KOPT-K1 (cell line): ENCODE measurements at regions not wholly inside any gene's neighbourhood (a gene's known extent, or its start where the extent isn't known, plus 50 kb on each side); places are given as distances from the start of the nearest gene placed in this dataset.
"Not testable (repeated sequence)": the region's sequence is repeated elsewhere in the genome, so short reads cannot be mapped to it uniquely, and the experiment has no call there.

Experiments used
- H3K27ac ChIP-seq: fragments of 200-600 bp; sonication (generic); 2 replicates; pipeline ENCODE4 v1.5.1; 2016; ENCODE audit warnings: antibody characterized with exemption, mild to moderate bottlenecking, low read depth, low read length; ENCODE audit not compliant: poor library complexity, severe bottlenecking
- H3K36me3 ChIP-seq: fragments of 200-600 bp; sonication (generic); 2 replicates; pipeline ENCODE4 v1.5.1; 2017; ENCODE audit warnings: antibody characterized with exemption, mild to moderate bottlenecking, low read length, moderate library complexity; ENCODE audit not compliant: insufficient read depth
- H3K9me3 ChIP-seq: fragments of 200-600 bp; sonication (generic); 2 replicates; pipeline ENCODE4 v1.5.1; 2017; ENCODE audit warnings: antibody characterized with exemption, low read length, mild to moderate bottlenecking; ENCODE audit not compliant: insufficient read depth, poor library complexity, severe bottlenecking

DNA sequence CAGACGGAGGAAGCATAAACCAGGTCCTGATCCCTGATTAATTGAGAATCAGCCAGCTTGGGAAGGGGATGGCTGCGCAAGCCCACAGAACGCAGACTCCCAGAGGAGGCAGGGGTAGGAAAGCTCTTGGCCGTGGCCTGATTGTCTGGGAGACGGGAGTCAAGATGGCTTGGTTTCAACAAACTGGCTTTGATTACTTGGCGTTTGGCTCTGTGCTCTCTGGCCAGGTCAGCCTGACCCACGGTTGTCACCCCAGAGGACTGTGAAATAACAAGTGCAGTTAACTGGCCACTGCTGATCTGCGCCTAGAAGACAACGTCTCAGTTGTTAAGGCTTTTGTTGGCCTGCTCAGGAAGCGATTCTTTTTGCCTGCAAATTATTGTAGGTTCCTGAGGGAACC, 387.0 kb upstream of the PROK2 start:
- Histone ChIP-seq H3K36me3 (no peaks in the 10 kb centered on the region), H3K9me3 (no peaks in the 10 kb centered on the region), H3K27ac (no peak overlapping the region)

- H3K9me3 ChIP-seq: no peaks in the 10 kb centered on the region
- no peaks in the 10 kb centered on the region for H3K36me3 ChIP-seq
- no peak overlapping the region for H3K27ac ChIP-seq
Measured at GRCh38 chr3:72171463-72171881, 386.5 kb upstream of the PROK2 start.

- H3K36me3 ChIP-seq: no peaks in the 10 kb centered on the region
- no peaks in the 10 kb centered on the region for H3K9me3 ChIP-seq
- H3K27ac ChIP-seq: no peak overlapping the region
Measured at GRCh38 chr3:72169561-72170472, 384.9 kb upstream of the PROK2 start.

- Histone ChIP-seq H3K36me3 (no peaks in the 10 kb centered on the region), H3K27ac (no peak overlapping the region), H3K9me3 (no peaks in the 10 kb centered on the region)
Measured at GRCh38 chr3:72169120-72169519, 384.2 kb upstream of the PROK2 start.

- Histone ChIP-seq H3K27ac (no peak overlapping the region), H3K9me3 (no peaks in the 10 kb centered on the region), H3K36me3 (no peaks in the 10 kb centered on the region)
Measured at GRCh38 chr3:72165808-72166207, 380.9 kb upstream of the PROK2 start.

DNA sequence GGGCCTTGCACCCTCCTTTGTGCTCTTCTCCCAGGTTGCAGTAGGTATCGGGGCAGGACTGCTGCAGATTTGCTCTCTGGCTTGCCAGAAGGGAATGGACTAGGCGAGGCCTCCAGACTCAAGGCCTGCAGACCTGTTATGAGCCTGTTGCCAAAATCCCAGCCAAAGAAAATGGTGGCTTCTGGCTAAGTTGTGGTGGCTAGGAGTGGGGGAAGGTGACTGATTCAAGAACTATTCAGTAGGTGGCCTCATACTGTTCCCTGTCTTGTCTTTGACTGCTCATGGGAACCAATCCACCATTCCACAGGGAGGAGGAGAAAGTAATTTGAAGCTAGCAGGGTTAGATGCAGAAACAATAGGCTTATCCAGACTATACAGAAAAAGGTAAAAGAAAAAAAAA, 380.4 kb upstream of the PROK2 start:
- no peaks in the 10 kb centered on the region for H3K9me3 ChIP-seq
- no peaks in the 10 kb centered on the region for H3K36me3 ChIP-seq
- H3K27ac ChIP-seq: no peak overlapping the region

DNA sequence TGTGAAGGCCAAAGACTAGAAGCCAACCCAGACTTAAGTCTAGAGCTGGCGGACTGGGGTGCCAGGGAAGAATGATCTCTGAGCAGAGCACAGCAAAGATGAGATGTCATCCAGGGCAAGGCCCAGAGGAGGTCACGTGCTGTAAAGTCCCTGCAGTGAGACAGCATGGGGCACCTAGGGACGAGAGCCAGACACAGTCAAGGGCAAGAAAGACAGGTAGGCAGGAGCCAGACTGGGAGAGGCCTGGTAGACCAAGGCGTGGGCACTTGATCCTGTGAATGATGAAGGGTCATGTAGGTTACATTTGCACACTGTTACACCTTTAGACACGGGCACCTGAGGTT, 379.7 kb upstream of the PROK2 start:
- Histone ChIP-seq H3K9me3 (no peaks in the 10 kb centered on the region), H3K36me3 (no peaks in the 10 kb centered on the region), H3K27ac (no peak overlapping the region)

DNA sequence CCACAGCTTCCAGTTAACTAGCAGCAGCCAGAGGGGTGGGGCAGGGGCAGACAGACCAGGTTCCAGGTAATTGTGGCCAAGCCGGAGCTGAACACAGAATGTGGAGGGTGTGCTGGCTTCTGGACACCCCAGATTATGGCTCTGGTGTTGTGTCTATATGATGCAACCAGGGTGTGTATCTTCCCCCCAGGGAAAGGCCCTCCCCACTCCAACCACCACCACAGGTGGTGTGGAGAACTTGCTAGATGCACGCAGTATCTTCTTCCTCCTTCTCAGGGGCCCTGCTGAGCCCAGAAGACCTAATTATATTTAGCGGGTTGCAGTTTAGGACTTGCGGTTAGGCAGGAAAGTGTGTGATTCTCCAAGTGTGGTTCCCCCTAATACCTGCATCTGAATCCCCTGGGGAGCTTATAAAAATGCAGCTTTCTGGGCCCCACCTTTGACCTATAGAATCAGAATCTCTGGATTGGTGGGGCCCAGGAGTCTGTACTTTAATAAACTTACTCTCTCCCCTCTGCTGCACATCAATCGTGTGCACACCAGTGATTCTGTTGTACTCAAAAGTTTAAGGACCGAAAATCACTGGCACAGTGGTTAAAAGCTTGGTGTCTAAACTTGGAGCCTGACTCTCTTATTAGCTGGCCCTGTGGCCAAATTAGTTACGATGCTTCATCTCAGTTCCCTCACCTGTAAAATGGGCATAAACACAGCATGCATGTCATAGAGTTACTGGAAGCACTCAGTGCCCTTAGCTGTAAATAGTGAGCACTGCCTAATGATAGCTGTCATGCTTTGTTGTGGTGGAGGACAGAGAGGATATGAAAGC, 379.1 kb upstream of the PROK2 start:
- Histone ChIP-seq H3K9me3 (no peaks in the 10 kb centered on the region), H3K36me3 (no peaks in the 10 kb centered on the region), H3K27ac (no peak overlapping the region)

GRCh38 chr3:72162649-72163184, 377.8 kb upstream of the PROK2 start:
- Histone ChIP-seq H3K36me3 (no peaks in the 10 kb centered on the region), H3K9me3 (no peaks in the 10 kb centered on the region), H3K27ac (no peak overlapping the region)

GRCh38 chr3:72161881-72162595, 377.1 kb upstream of the PROK2 start:
- Histone ChIP-seq H3K27ac (no peak overlapping the region), H3K36me3 (no peaks in the 10 kb centered on the region), H3K9me3 (no peaks in the 10 kb centered on the region)

DNA sequence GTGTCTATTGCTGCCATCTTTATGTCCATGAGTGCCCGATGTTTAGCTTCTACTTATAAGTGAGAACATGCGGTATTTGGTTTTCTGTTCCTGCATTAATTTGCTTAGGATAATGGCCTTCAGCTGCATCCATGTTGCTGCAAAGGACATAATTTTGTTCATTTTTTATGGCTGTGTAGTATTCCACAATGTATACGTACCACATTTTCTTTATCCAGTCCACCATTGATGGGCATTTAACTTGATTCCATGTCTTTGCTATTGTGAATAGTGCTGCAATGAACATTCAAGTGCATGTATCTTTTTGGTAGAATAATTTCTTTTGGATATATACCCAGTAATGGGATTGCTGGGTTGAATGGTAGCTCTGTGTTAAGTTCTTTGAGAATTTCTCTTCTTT, 376.3 kb upstream of the PROK2 start:
- not testable (repeated sequence) for H3K9me3 ChIP-seq, H3K27ac ChIP-seq, H3K36me3 ChIP-seq

- Histone ChIP-seq H3K36me3 (no peaks in the 10 kb centered on the region), H3K9me3 (no peaks in the 10 kb centered on the region), H3K27ac (no peak overlapping the region)
Measured at GRCh38 chr3:72160351-72160750, 375.4 kb upstream of the PROK2 start.

- Histone ChIP-seq H3K36me3 (no peaks in the 10 kb centered on the region), H3K9me3 (peaks cover 2% of the 10 kb centered on the region), H3K27ac (no peak overlapping the region)
Measured at GRCh38 chr3:72159487-72159886, 374.5 kb upstream of the PROK2 start.

- Histone ChIP-seq H3K9me3 (peaks cover 6% of the 10 kb centered on the region), H3K36me3 (no peaks in the 10 kb centered on the region), H3K27ac (no peak overlapping the region)
Measured at GRCh38 chr3:72158639-72159326, 373.8 kb upstream of the PROK2 start.
